ENCODE measurements at regions not wholly inside any gene's neighbourhood (a gene's known extent, or its start where the extent isn't known, plus 50 kb on each side); places are given as distances from the start of the nearest gene placed in this dataset.
"Not testable (repeated sequence)": the region's sequence is repeated elsewhere in the genome, so short reads cannot be mapped to it uniquely, and the experiment has no call there.

DNA sequence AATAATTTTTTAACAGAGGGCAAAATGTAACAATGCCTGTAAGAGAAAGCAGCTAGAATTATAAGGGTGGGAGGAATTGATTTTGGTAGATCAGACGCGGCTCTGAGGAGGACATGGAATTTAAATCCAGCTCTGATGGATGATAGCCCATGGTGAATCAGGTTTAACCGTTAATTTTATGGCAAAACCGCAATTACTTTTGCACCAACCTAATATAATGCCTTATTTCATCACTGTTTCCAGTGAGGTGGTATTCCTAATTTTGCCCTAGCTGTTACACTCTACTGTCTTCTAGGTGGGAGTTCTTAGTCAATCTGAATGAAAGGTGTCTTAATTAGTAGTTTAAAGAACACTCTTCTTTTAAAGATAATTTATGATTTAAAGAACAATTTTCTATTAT lies 198.3 kb upstream of the SMLR1 start:
- WGBS (ENCODE audit: insufficient coverage, insufficient read length), result no CpG with 5 or more reads among the region's 4 CpGs
- Histone ChIP-seq H3K36me3 (ENCODE audit: control insufficient read depth, insufficient read depth, low read length) (no peaks in the 10 kb centered on the region), H3K4me3 (ENCODE audit: low read length) (no peak overlapping the region), H3K27ac (ENCODE audit: low read length) (no peak overlapping the region), H3K27me3 (ENCODE audit: control insufficient read depth, insufficient read depth, low read length) (no peaks in the 10 kb centered on the region), H3K9me3 (ENCODE audit: control insufficient read depth, insufficient read depth, low read length) (no peaks in the 10 kb centered on the region), H3K4me1 (ENCODE audit: control insufficient read depth, insufficient read depth, low read length) (peaks cover 1% of the 10 kb centered on the region; the same call in 1 of the 2 replicates)
- no peak for DNase-seq (ENCODE audit: low read depth, low spot score)

GRCh38 chr6:130629640-130630039 lies 197.6 kb upstream of the SMLR1 start:
- DNase-seq (ENCODE audit: low read depth, low spot score), result no peak
- Histone ChIP-seq H3K36me3 (ENCODE audit: control insufficient read depth, insufficient read depth, low read length) (no peaks in the 10 kb centered on the region), H3K4me1 (ENCODE audit: control insufficient read depth, insufficient read depth, low read length) (peaks cover 1% of the 10 kb centered on the region; the same call in 1 of the 2 replicates), H3K9me3 (ENCODE audit: control insufficient read depth, insufficient read depth, low read length) (no peaks in the 10 kb centered on the region), H3K27me3 (ENCODE audit: control insufficient read depth, insufficient read depth, low read length) (no peaks in the 10 kb centered on the region), H3K27ac (ENCODE audit: low read length) (no peak overlapping the region), H3K4me3 (ENCODE audit: low read length) (no peak overlapping the region)

GRCh38 chr6:130632277-130632676 lies 194.9 kb upstream of the SMLR1 start:
- Histone ChIP-seq H3K27me3 (ENCODE audit: control insufficient read depth, insufficient read depth, low read length) (no peaks in the 10 kb centered on the region), H3K4me3 (ENCODE audit: low read length) (no peak overlapping the region), H3K4me1 (ENCODE audit: control insufficient read depth, insufficient read depth, low read length) (peaks cover 1% of the 10 kb centered on the region; the same call in 1 of the 2 replicates), H3K27ac (ENCODE audit: low read length) (no peak overlapping the region), H3K36me3 (ENCODE audit: control insufficient read depth, insufficient read depth, low read length) (no peaks in the 10 kb centered on the region), H3K9me3 (ENCODE audit: control insufficient read depth, insufficient read depth, low read length) (no peaks in the 10 kb centered on the region)
- WGBS (ENCODE audit: insufficient coverage, insufficient read length), result no CpG with 5 or more reads among the region's 9 CpGs
- DNase-seq (ENCODE audit: low read depth, low spot score), result no peak

DNA sequence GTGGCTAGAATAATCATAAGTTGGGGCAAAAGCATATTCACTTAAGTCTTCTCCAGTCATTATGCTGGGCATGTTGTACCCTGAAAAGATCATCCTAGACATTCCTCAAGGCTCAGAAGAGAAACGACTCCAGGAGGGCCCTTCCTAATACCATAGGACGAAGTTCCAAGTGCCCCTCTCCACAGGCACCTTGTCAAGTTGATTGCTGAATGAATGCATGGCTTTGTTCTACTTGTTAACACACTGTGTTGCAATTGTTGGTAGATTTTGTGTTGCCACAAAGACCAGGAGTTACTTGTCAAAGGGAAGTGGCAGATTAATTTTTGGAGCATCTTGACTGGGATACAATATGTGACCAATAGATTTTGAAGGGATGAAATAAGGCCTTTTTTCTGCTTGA lies 194.3 kb upstream of the SMLR1 start:
- H3K4me1 ChIP-seq (ENCODE audit: control insufficient read depth, insufficient read depth, low read length), result peaks cover 1% of the 10 kb centered on the region; the same call in 1 of the 2 replicates
- no CpG with 5 or more reads among the region's 2 CpGs for WGBS (ENCODE audit: insufficient coverage, insufficient read length)
- DNase-seq (ENCODE audit: low read depth, low spot score), result no peak
- H3K9me3 ChIP-seq (ENCODE audit: control insufficient read depth, insufficient read depth, low read length), result no peaks in the 10 kb centered on the region
- H3K27me3 ChIP-seq (ENCODE audit: control insufficient read depth, insufficient read depth, low read length), result no peaks in the 10 kb centered on the region
- H3K36me3 ChIP-seq (ENCODE audit: control insufficient read depth, insufficient read depth, low read length), result no peaks in the 10 kb centered on the region
- H3K4me3 ChIP-seq (ENCODE audit: low read length), result no peak overlapping the region
- H3K27ac ChIP-seq (ENCODE audit: low read length), result no peak overlapping the region

- no peaks in the 10 kb centered on the region for H3K27me3 ChIP-seq (ENCODE audit: control insufficient read depth, insufficient read depth, low read length)
- no peak overlapping the region for H3K4me3 ChIP-seq (ENCODE audit: low read length)
- WGBS (ENCODE audit: insufficient coverage, insufficient read length), result no CpG with 5 or more reads among the region's 1 CpG
- no peaks in the 10 kb centered on the region for H3K36me3 ChIP-seq (ENCODE audit: control insufficient read depth, insufficient read depth, low read length)
- DNase-seq (ENCODE audit: low read depth, low spot score), result no peak
- H3K4me1 ChIP-seq (ENCODE audit: control insufficient read depth, insufficient read depth, low read length), result no peaks in the 10 kb centered on the region
- H3K9me3 ChIP-seq (ENCODE audit: control insufficient read depth, insufficient read depth, low read length), result no peaks in the 10 kb centered on the region
- H3K27ac ChIP-seq (ENCODE audit: low read length), result no peak overlapping the region
Observed at GRCh38 chr6:130643361-130643760, 183.8 kb upstream of the SMLR1 start.

- no peak overlapping the region for H3K4me3 ChIP-seq (ENCODE audit: low read length)
Observed at GRCh38 chr6:130644175-130644574, 183.0 kb upstream of the SMLR1 start.

DNA sequence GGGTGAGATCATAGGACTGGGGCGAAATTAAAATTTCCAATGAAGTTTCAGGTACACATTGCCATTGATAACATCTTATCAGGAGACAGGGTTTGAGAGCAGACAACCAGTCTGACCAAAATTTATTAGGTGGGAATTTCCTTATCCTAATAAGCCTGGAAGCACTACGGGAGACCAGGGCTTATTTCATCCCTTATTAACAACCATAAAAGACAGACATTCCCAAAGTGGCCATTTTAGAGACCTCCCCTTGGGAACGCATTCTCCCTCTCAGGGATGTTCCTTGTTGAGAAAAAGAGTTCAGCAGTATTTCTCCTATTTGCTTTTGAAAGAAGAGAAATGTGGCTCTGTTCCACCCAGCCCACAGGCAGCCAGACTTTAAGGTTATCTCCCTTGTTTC lies 182.4 kb upstream of the SMLR1 start:
- not testable (repeated sequence) for H3K9me3 ChIP-seq (ENCODE audit: control insufficient read depth, insufficient read depth, low read length); H3K27ac ChIP-seq (ENCODE audit: low read length); DNase-seq (ENCODE audit: low read depth, low spot score); H3K36me3 ChIP-seq (ENCODE audit: control insufficient read depth, insufficient read depth, low read length); H3K4me3 ChIP-seq (ENCODE audit: low read length); H3K27me3 ChIP-seq (ENCODE audit: control insufficient read depth, insufficient read depth, low read length); H3K4me1 ChIP-seq (ENCODE audit: control insufficient read depth, insufficient read depth, low read length)
- no CpG with 5 or more reads among the region's 3 CpGs for WGBS (ENCODE audit: insufficient coverage, insufficient read length)

More at GRCh38 chr6:130644175-130644574, 183.0 kb upstream of the SMLR1 start:
- H3K27ac ChIP-seq (ENCODE audit: low read length), result no peak overlapping the region
- H3K36me3 ChIP-seq (ENCODE audit: control insufficient read depth, insufficient read depth, low read length), result no peaks in the 10 kb centered on the region
- no CpG with 5 or more reads among the region's 2 CpGs for WGBS (ENCODE audit: insufficient coverage, insufficient read length)
- DNase-seq (ENCODE audit: low read depth, low spot score), result no peak
- no peaks in the 10 kb centered on the region for H3K4me1 ChIP-seq (ENCODE audit: control insufficient read depth, insufficient read depth, low read length)
- no peaks in the 10 kb centered on the region for H3K9me3 ChIP-seq (ENCODE audit: control insufficient read depth, insufficient read depth, low read length)
- no peaks in the 10 kb centered on the region for H3K27me3 ChIP-seq (ENCODE audit: control insufficient read depth, insufficient read depth, low read length)

GRCh38 chr6:130647246-130647645 lies 180.0 kb upstream of the SMLR1 start:
- Histone ChIP-seq H3K27me3 (ENCODE audit: control insufficient read depth, insufficient read depth, low read length) (no peaks in the 10 kb centered on the region), H3K9me3 (ENCODE audit: control insufficient read depth, insufficient read depth, low read length) (no peaks in the 10 kb centered on the region), H3K4me1 (ENCODE audit: control insufficient read depth, insufficient read depth, low read length) (no peaks in the 10 kb centered on the region), H3K36me3 (ENCODE audit: control insufficient read depth, insufficient read depth, low read length) (no peaks in the 10 kb centered on the region), H3K4me3 (ENCODE audit: low read length) (no peak overlapping the region), H3K27ac (ENCODE audit: low read length) (no peak overlapping the region)
- DNase-seq (ENCODE audit: low read depth, low spot score), result no peak

GRCh38 chr6:130655586-130655985 lies 171.6 kb upstream of the SMLR1 start:
- H3K27me3 ChIP-seq (ENCODE audit: control insufficient read depth, insufficient read depth, low read length), result no peaks in the 10 kb centered on the region
- H3K27ac ChIP-seq (ENCODE audit: low read length), result no peak overlapping the region
- WGBS (ENCODE audit: insufficient coverage, insufficient read length), result no CpG with 5 or more reads among the region's 1 CpG
- no peak for DNase-seq (ENCODE audit: low read depth, low spot score)
- H3K36me3 ChIP-seq (ENCODE audit: control insufficient read depth, insufficient read depth, low read length), result no peaks in the 10 kb centered on the region
- no peaks in the 10 kb centered on the region for H3K4me1 ChIP-seq (ENCODE audit: control insufficient read depth, insufficient read depth, low read length)
- no peak overlapping the region for H3K4me3 ChIP-seq (ENCODE audit: low read length)
- H3K9me3 ChIP-seq (ENCODE audit: control insufficient read depth, insufficient read depth, low read length), result no peaks in the 10 kb centered on the region

- H3K27me3 ChIP-seq (ENCODE audit: control insufficient read depth, insufficient read depth, low read length), result no peaks in the 10 kb centered on the region
- H3K27ac ChIP-seq (ENCODE audit: low read length), result no peak overlapping the region
- no CpG with 5 or more reads among the region's 4 CpGs for WGBS (ENCODE audit: insufficient coverage, insufficient read length)
Observed at GRCh38 chr6:130661077-130661476, 166.1 kb upstream of the SMLR1 start.

GRCh38 chr6:130666786-130667185 lies 160.4 kb upstream of the SMLR1 start:
- Histone ChIP-seq H3K4me1 (ENCODE audit: control insufficient read depth, insufficient read depth, low read length) (no peaks in the 10 kb centered on the region), H3K4me3 (ENCODE audit: low read length) (no peak overlapping the region), H3K9me3 (ENCODE audit: control insufficient read depth, insufficient read depth, low read length) (no peaks in the 10 kb centered on the region), H3K36me3 (ENCODE audit: control insufficient read depth, insufficient read depth, low read length) (no peaks in the 10 kb centered on the region), H3K27ac (ENCODE audit: low read length) (no peak overlapping the region), H3K27me3 (ENCODE audit: control insufficient read depth, insufficient read depth, low read length) (no peaks in the 10 kb centered on the region)
- no CpG with 5 or more reads among the region's 2 CpGs for WGBS (ENCODE audit: insufficient coverage, insufficient read length)
- DNase-seq (ENCODE audit: low read depth, low spot score), result no peak

More at GRCh38 chr6:130661077-130661476, 166.1 kb upstream of the SMLR1 start:
- no peak overlapping the region for H3K4me3 ChIP-seq (ENCODE audit: low read length)
- H3K4me1 ChIP-seq (ENCODE audit: control insufficient read depth, insufficient read depth, low read length), result no peaks in the 10 kb centered on the region
- no peaks in the 10 kb centered on the region for H3K9me3 ChIP-seq (ENCODE audit: control insufficient read depth, insufficient read depth, low read length)
- DNase-seq (ENCODE audit: low read depth, low spot score), result no peak
- H3K36me3 ChIP-seq (ENCODE audit: control insufficient read depth, insufficient read depth, low read length), result no peaks in the 10 kb centered on the region
